Colonic mucosa (tissue), 4 donors: ENCODE measurements at regions not wholly inside any gene's neighbourhood (a gene's known extent, or its start where the extent isn't known, plus 50 kb on each side); places are given as distances from the start of the nearest gene placed in this dataset.

Experiments
- DNase-seq: peaks from one replicate; pipeline ENCODE4 v3.0.0-alpha.2; 2020
- H3K27ac ChIP-seq: fragments of 200-600 bp; one replicate; pipeline ENCODE4 v1.8.0; 2021
- H3K27me3 ChIP-seq: fragments of 200-600 bp; one replicate; pipeline ENCODE4 v1.8.0; 2021
- H3K36me3 ChIP-seq: fragments of 200-600 bp; one replicate; pipeline ENCODE4 v1.8.0; 2021
- H3K4me1 ChIP-seq: fragments of 200-600 bp; one replicate; pipeline ENCODE4 v1.8.0; 2021; ENCODE audit warnings: mild to moderate bottlenecking
- H3K4me3 ChIP-seq: fragments of 200-600 bp; one replicate; pipeline ENCODE4 v1.8.0; 2021
- H3K9ac ChIP-seq, 2 donors: one replicate each; pipeline ENCODE4 v1.7.0; 2013; ENCODE audit warnings: control low read depth in 2 of 2, low read depth in 2 of 2, low read length in 2 of 2
- H3K9me3 ChIP-seq: fragments of 200-600 bp; one replicate; pipeline ENCODE4 v1.8.0; 2021
- intact Hi-C: fragments of 100-400 bp; cut with DNase I; formaldehyde crosslinking; loops from one replicate; pipeline ENCODE4 v1.14.1; 2022
- TF ChIP-seq, protein P1 (sequence below): fragments of 200-600 bp; IDR thresholded peaks from one replicate; pipeline ENCODE4 v1.8.0; 2022; ENCODE audit warnings: antibody characterized with exemption, mild to moderate bottlenecking
- donor health status: healthy.
- donor health status: DM: no; HTN: no; CAD: no.
- donor health status: DM: no; HTN: no; CAD: no.

- Histone ChIP-seq H3K27me3 (no peaks in the 10 kb centered on the region), H3K4me1 (no peaks in the 10 kb centered on the region), H3K9me3 (no peaks in the 10 kb centered on the region), H3K27ac (no peak overlapping the region), H3K36me3 (no peaks in the 10 kb centered on the region), H3K9ac (no peak overlapping the region), H3K4me3 (no peak overlapping the region)
- DNase-seq = no peak
- TF ChIP-seq, protein P1, sequence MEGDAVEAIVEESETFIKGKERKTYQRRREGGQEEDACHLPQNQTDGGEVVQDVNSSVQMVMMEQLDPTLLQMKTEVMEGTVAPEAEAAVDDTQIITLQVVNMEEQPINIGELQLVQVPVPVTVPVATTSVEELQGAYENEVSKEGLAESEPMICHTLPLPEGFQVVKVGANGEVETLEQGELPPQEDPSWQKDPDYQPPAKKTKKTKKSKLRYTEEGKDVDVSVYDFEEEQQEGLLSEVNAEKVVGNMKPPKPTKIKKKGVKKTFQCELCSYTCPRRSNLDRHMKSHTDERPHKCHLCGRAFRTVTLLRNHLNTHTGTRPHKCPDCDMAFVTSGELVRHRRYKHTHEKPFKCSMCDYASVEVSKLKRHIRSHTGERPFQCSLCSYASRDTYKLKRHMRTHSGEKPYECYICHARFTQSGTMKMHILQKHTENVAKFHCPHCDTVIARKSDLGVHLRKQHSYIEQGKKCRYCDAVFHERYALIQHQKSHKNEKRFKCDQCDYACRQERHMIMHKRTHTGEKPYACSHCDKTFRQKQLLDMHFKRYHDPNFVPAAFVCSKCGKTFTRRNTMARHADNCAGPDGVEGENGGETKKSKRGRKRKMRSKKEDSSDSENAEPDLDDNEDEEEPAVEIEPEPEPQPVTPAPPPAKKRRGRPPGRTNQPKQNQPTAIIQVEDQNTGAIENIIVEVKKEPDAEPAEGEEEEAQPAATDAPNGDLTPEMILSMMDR = no peak
- intact Hi-C loops = no loop called here
These were observed 129.7 kb upstream of the TPM1 start for GRCh38 chr15:62912808-62913207.

DNA sequence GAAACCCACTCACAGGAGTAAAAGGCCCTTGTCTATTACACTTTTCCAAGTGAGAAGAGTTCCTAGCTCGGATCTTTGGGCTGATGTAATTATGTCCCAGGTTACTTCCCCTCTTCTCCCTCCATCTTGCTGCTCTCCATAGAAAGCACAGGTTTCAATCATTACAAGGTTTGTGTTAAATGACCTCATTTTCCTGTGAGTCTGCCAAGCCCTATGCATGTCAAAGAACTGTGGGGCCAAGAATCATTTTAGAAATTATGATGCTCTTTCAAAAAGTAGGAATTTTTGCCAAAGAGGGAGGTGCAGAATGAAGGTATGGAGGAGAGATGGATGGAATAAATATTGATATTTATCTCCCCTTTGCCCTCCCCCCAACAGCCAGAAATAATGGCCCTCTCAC is 129.3 kb upstream of the TPM1 start:
- Histone ChIP-seq H3K9ac (no peak overlapping the region), H3K4me1 (no peaks in the 10 kb centered on the region), H3K4me3 (no peak overlapping the region), H3K36me3 (no peaks in the 10 kb centered on the region), H3K27ac (no peak overlapping the region), H3K9me3 (no peaks in the 10 kb centered on the region), H3K27me3 (no peaks in the 10 kb centered on the region)
- TF ChIP-seq, protein P1 = no peak
- no peak for DNase-seq
- intact Hi-C loops = no loop called here

DNA sequence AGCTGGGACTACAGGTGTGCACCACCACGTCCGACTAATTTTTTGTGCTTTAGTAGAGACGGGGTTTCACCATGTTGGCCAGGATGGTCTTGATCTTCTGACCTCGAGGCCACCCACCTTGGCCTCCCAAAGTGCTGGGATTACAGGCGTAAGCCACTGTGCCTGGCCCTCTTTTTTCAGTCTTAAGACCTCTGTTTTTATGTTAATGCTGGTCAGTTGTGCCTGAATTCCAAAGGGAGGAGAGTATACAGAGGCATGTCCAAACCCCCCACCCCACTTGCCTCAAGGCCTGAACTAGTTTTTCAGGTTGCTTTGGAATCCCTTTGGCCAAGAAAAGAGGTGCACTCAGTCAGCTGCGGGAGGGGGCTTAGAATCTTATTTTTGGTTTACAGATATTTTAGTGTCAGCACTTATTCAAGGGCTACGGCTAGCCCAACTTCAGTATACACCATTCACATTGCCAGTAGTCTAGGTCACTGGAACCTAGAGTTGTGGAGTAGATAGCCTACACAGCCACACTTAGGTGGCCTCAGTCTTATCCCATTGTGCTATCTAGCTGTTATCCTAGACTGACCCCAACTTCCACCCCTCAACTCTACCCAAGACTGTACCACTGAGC is 128.0 kb upstream of the TPM1 start:
- Histone ChIP-seq H3K36me3 (no peaks in the 10 kb centered on the region), H3K9me3 (no peaks in the 10 kb centered on the region), H3K27me3 (no peaks in the 10 kb centered on the region), H3K9ac (no peak overlapping the region), H3K4me1 (no peaks in the 10 kb centered on the region), H3K27ac (no peak overlapping the region), H3K4me3 (no peak overlapping the region)
- intact Hi-C loops = no loop called here
- TF ChIP-seq, protein P1 = no peak
- DNase-seq = no peak

GRCh38 chr15:62920682-62921502 is 121.7 kb upstream of the TPM1 start:
- DNase-seq = no peak
- Histone ChIP-seq H3K4me3 (no peak overlapping the region), H3K9ac (no peak overlapping the region), H3K36me3 (no peaks in the 10 kb centered on the region), H3K27ac (no peak overlapping the region), H3K9me3 (no peaks in the 10 kb centered on the region), H3K27me3 (no peaks in the 10 kb centered on the region), H3K4me1 (no peaks in the 10 kb centered on the region)
- intact Hi-C loops = no loop called here
- TF ChIP-seq, protein P1 = no peak

DNA sequence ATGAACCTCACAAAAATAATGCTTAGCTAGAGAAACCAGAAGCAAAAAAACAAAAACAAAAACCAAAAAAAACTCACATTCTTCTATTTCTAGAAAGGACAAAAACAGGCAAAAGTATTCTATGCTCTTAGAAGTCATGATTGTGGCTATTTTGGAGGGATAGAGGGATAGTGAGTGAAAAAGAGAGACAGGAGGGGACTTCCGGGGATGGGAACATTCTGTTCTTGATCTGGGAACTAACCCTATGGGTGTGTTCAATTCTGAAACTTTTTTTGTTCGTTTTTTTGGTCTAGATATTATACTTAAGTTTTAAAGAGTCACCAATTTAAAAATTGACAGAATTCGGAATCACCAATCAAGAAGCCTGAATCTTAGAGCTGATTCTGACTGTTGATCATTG is 120.0 kb upstream of the TPM1 start:
- Histone ChIP-seq H3K9ac (no peak overlapping the region), H3K9me3 (no peaks in the 10 kb centered on the region), H3K27me3 (no peaks in the 10 kb centered on the region), H3K27ac (no peak overlapping the region), H3K4me1 (no peaks in the 10 kb centered on the region), H3K36me3 (no peaks in the 10 kb centered on the region), H3K4me3 (no peak overlapping the region)
- intact Hi-C loops = no loop called here
- TF ChIP-seq, protein P1 = no peak
- DNase-seq = no peak
